Esophagus squamous epithelium (tissue), 4 donors: ENCODE measurements at regions not wholly inside any gene's neighbourhood (a gene's known extent, or its start where the extent isn't known, plus 50 kb on each side); places are given as distances from the start of the nearest gene placed in this dataset.

Experiments
- CTCF ChIP-seq, 6 experiments: fragments of 450-650 bp in 4 of 6; fragments of 200-600 bp in 2 of 6; sonication (generic) in 2 of 6; IDR thresholded peaks; one replicate each; pipeline ENCODE4 v1.5.1; 2016 to 2019; ENCODE audit warnings: antibody characterized with exemption in 6 of 6, mild to moderate bottlenecking in 4 of 6, moderate library complexity in 4 of 6
- POLR2A ChIP-seq, 4 donors: fragments of 450-650 bp; IDR thresholded peaks; one replicate each; pipeline ENCODE4 v1.6.1; 2017; ENCODE audit warnings: antibody characterized with exemption in 4 of 4, mild to moderate bottlenecking in 4 of 4, moderate library complexity in 3 of 4

- TF ChIP-seq CTCF (IDR thresholded peaks at IDR 0.05) (no peak), POLR2A (IDR thresholded peaks at IDR 0.05) (no peak)
These were observed 356.2 kb downstream of the CBLN2 start for GRCh38 chr18:72187956-72188355.
